GM12892 (cell line): ENCODE measurements at regions not wholly inside any gene's neighbourhood (a gene's known extent, or its start where the extent isn't known, plus 50 kb on each side); places are given as distances from the start of the nearest gene placed in this dataset.

ENCODE experiments used
- DNase-seq: peaks from one replicate; pipeline ENCODE4 v3.0.0; 2011; ENCODE audit not compliant: insufficient read length
- FAIRE-seq: peaks from 2 replicates; lab custom pipeline; 2011; peaks lifted over from hg19 to GRCh38; lab: Jason Lieb, UNC
- POLR2A ChIP-seq: IDR thresholded peaks from 2 replicates; pipeline ENCODE4 v1.6.1; 2011; ENCODE audit warnings: low read depth, low read length, control low read depth
- POLR2AphosphoS5 ChIP-seq: IDR thresholded peaks from 2 replicates; pipeline ENCODE4 v1.6.1; 2011; ENCODE audit warnings: low read depth, low read length, control low read depth
- TAF1 ChIP-seq: IDR thresholded peaks from 2 replicates; pipeline ENCODE4 v1.6.1; 2011; ENCODE audit warnings: low read depth, mild to moderate bottlenecking, control low read depth, low read length, borderline replicate concordance

GRCh38 chr19:33883859-33884519 is 87.3 kb downstream of the KCTD15 start:
- FAIRE-seq: no peak

GRCh38 chr19:33885236-33885635 is 88.6 kb downstream of the KCTD15 start:
- TF ChIP-seq POLR2A (no peak), TAF1 (no peak), POLR2AphosphoS5 (no peak)
- FAIRE-seq: no peak
- no peak for DNase-seq

More at GRCh38 chr19:33883859-33884519, 87.3 kb downstream of the KCTD15 start:
- DNase-seq: no peak
- TF ChIP-seq POLR2A: no peak
- TF ChIP-seq TAF1: no peak
- no peak for TF ChIP-seq POLR2AphosphoS5

- TF ChIP-seq TAF1 (no peak), POLR2A (no peak), POLR2AphosphoS5 (no peak)
- FAIRE-seq (no peak), DNase-seq (no peak)
These were observed 91.2 kb downstream of the KCTD15 start for GRCh38 chr19:33887891-33888290.

GRCh38 chr19:33888665-33889064 is 92.0 kb downstream of the KCTD15 start:
- FAIRE-seq (no peak), DNase-seq (no peak)
- TF ChIP-seq POLR2A (no peak), TAF1 (no peak), POLR2AphosphoS5 (no peak)

GRCh38 chr19:33890569-33890968 is 93.9 kb downstream of the KCTD15 start:
- TF ChIP-seq POLR2A (no peak), POLR2AphosphoS5 (no peak), TAF1 (no peak)
- no peak for FAIRE-seq
- no peak for DNase-seq

- DNase-seq (no peak), FAIRE-seq (no peak)
- TF ChIP-seq POLR2AphosphoS5 (no peak), POLR2A (no peak), TAF1 (no peak)
These were observed 95.1 kb downstream of the KCTD15 start for GRCh38 chr19:33891773-33892172.

GRCh38 chr19:33894787-33895186 is 98.1 kb downstream of the KCTD15 start:
- TF ChIP-seq TAF1: no peak
- TF ChIP-seq POLR2A: no peak
- TF ChIP-seq POLR2AphosphoS5: no peak
- no peak for DNase-seq
- no peak for FAIRE-seq

GRCh38 chr19:33895366-33895765 is 98.7 kb downstream of the KCTD15 start:
- FAIRE-seq (no peak), DNase-seq (no peak)
- TF ChIP-seq TAF1 (no peak), POLR2AphosphoS5 (no peak), POLR2A (no peak)

- no peak for TF ChIP-seq POLR2AphosphoS5
- TF ChIP-seq TAF1: no peak
- no peak for TF ChIP-seq POLR2A
- no peak for FAIRE-seq
These were observed 101.5 kb downstream of the KCTD15 start for GRCh38 chr19:33898062-33898677.

GRCh38 chr19:33900817-33901216 is 104.1 kb downstream of the KCTD15 start:
- no peak for FAIRE-seq
- DNase-seq: no peak
- TF ChIP-seq TAF1 (no peak), POLR2A (no peak), POLR2AphosphoS5 (no peak)

More at GRCh38 chr19:33898062-33898677, 101.5 kb downstream of the KCTD15 start:
- DNase-seq: no peak

- DNase-seq (no peak), FAIRE-seq (no peak)
- TF ChIP-seq TAF1: no peak
- no peak for TF ChIP-seq POLR2AphosphoS5
- no peak for TF ChIP-seq POLR2A
These were observed 105.7 kb downstream of the KCTD15 start for GRCh38 chr19:33902395-33902794.
